HG03457 (cell line): ENCODE measurements at regions not wholly inside any gene's neighbourhood (a gene's known extent, or its start where the extent isn't known, plus 50 kb on each side); places are given as distances from the start of the nearest gene placed in this dataset.

Source experiments
- ATAC-seq: cut with Tn5 transposase; IDR thresholded peaks from one replicate; pipeline ENCODE4 v1.9.1; 2021; ENCODE audit warnings: moderate number of reproducible peaks; ENCODE audit not compliant: unreplicated experiment

- no peak for ATAC-seq
Observed at GRCh38 chr13:44171156-44171555, 202.5 kb upstream of the SERP2 start.

- ATAC-seq, result no peak
Observed at GRCh38 chr13:44171861-44172260, 201.8 kb upstream of the SERP2 start.

GRCh38 chr13:44172281-44172810 lies 201.3 kb upstream of the SERP2 start:
- no peak for ATAC-seq

- no peak for ATAC-seq
Observed at GRCh38 chr13:44174769-44175425, 198.7 kb upstream of the SERP2 start.

GRCh38 chr13:44176173-44176572 lies 197.5 kb upstream of the SERP2 start:
- ATAC-seq, result no peak

GRCh38 chr13:44180876-44181536 lies 192.6 kb upstream of the SERP2 start:
- no peak for ATAC-seq

GRCh38 chr13:44181931-44182330 lies 191.7 kb upstream of the SERP2 start:
- no peak for ATAC-seq

- ATAC-seq, result no peak
Observed at GRCh38 chr13:44184740-44185139, 188.9 kb upstream of the SERP2 start.

- ATAC-seq, result no peak
Observed at GRCh38 chr13:44188257-44188656, 185.4 kb upstream of the SERP2 start.

- ATAC-seq, result no peak
Observed at GRCh38 chr13:44189085-44189484, 184.5 kb upstream of the SERP2 start.

GRCh38 chr13:44191103-44191502 lies 182.5 kb upstream of the SERP2 start:
- no peak for ATAC-seq

- ATAC-seq, result no peak
Observed at GRCh38 chr13:44191504-44192171, 182.0 kb upstream of the SERP2 start.

- no peak for ATAC-seq
Observed at GRCh38 chr13:44193731-44194130, 179.9 kb upstream of the SERP2 start.

GRCh38 chr13:44195245-44195644 lies 178.4 kb upstream of the SERP2 start:
- ATAC-seq, result no peak

- ATAC-seq, result no peak
Observed at GRCh38 chr13:44196196-44196751, 177.3 kb upstream of the SERP2 start.

GRCh38 chr13:44197791-44198770 lies 175.5 kb upstream of the SERP2 start:
- peak; percentile 89 for ATAC-seq

GRCh38 chr13:44198826-44199225 lies 174.8 kb upstream of the SERP2 start:
- no peak for ATAC-seq

- no peak for ATAC-seq
Observed at GRCh38 chr13:44199627-44200207, 173.9 kb upstream of the SERP2 start.

- no peak for ATAC-seq
Observed at GRCh38 chr13:44206434-44206833, 167.2 kb upstream of the SERP2 start.

GRCh38 chr13:44207476-44207875 lies 166.1 kb upstream of the SERP2 start:
- no peak for ATAC-seq
